CD4-positive, alpha-beta memory T cell (primary cell): ENCODE measurements at regions not wholly inside any gene's neighbourhood (a gene's known extent, or its start where the extent isn't known, plus 50 kb on each side); places are given as distances from the start of the nearest gene placed in this dataset.
A peak's percentile ranks its signal among the peaks of the same experiment; 100 is the strongest.

Experiments used
- CTCF ChIA-PET: fragments of 350-600 bp; sonication (Branson Sonifier 250); formaldehyde crosslinking; loops from one replicate; lab custom pipeline; 2021; ENCODE audit warnings: inconsistent platforms; ENCODE audit not compliant: partially characterized antibody; lab: Charles Lee
- POLR2A ChIA-PET: fragments of 350-600 bp; sonication (Branson Sonifier 250); formaldehyde crosslinking; loops from one replicate; lab custom pipeline; 2021; ENCODE audit not compliant: partially characterized antibody; lab: Charles Lee
- DNase-seq, 5 donors: peaks; one replicate each; pipeline versions ENCODE4 v3.0.0 to v3.0.0-alpha.2; 2020 to 2022; ENCODE audit warnings: mixed read lengths in 1 of 5
- H3K27ac ChIP-seq: one replicate; pipeline ENCODE4 v1.7.0; 2013; ENCODE audit warnings: low read depth, low read length
- H3K27me3 ChIP-seq: 2 replicates; pipeline ENCODE4 v1.7.0; 2013; ENCODE audit warnings: mild to moderate bottlenecking, low read length, moderate library complexity; ENCODE audit not compliant: insufficient read depth
- H3K36me3 ChIP-seq: 2 replicates; pipeline ENCODE4 v1.7.0; 2013; ENCODE audit warnings: mild to moderate bottlenecking, low read length, moderate library complexity; ENCODE audit not compliant: insufficient read depth
- H3K4me1 ChIP-seq: 2 replicates; pipeline ENCODE4 v1.7.0; 2013; ENCODE audit warnings: mild to moderate bottlenecking, low read length, moderate library complexity; ENCODE audit not compliant: insufficient read depth
- H3K4me3 ChIP-seq, 2 donors: one replicate each; pipeline ENCODE4 v1.7.0; 2013; ENCODE audit warnings: low read length in 2 of 2, mild to moderate bottlenecking in 1 of 2
- H3K9me3 ChIP-seq, 2 donors: one replicate each; pipeline ENCODE4 v1.7.0; 2013; ENCODE audit warnings: low read length in 2 of 2, control low read depth in 1 of 2; ENCODE audit not compliant: control insufficient read depth in 1 of 2
- H3K27ac Mint-ChIP-seq, 7 donors: one replicate each; pipeline ENCODE4 v1.8.0; 2020 to 2021; ENCODE audit warnings: mixed read lengths in 7 of 7, mild to moderate bottlenecking in 6 of 7, inconsistent platforms in 3 of 7, moderate library complexity in 3 of 7
- H3K27me3 Mint-ChIP-seq, 2 donors: one replicate each; pipeline ENCODE4 v1.8.0; 2020 to 2021; ENCODE audit warnings: mixed read lengths in 2 of 2
- H3K36me3 Mint-ChIP-seq, 2 donors: one replicate each; pipeline ENCODE4 v1.8.0; 2020 to 2021; ENCODE audit warnings: mixed read lengths in 2 of 2, inconsistent platforms in 1 of 2, mild to moderate bottlenecking in 1 of 2
- H3K4me1 Mint-ChIP-seq, 4 donors: one replicate each; pipeline ENCODE4 v1.8.0; 2020 to 2021; ENCODE audit warnings: mixed read lengths in 4 of 4, mild to moderate bottlenecking in 1 of 4
- H3K4me3 Mint-ChIP-seq, 8 donors: one replicate each; pipeline ENCODE4 v1.8.0; 2020 to 2021; ENCODE audit warnings: mixed read lengths in 8 of 8, mild to moderate bottlenecking in 7 of 8, moderate library complexity in 6 of 8, inconsistent platforms in 3 of 8
- H3K9me3 Mint-ChIP-seq, 8 donors: one replicate each; pipeline ENCODE4 v1.8.0; 2020 to 2021; ENCODE audit warnings: mixed read lengths in 8 of 8, mild to moderate bottlenecking in 5 of 8, inconsistent platforms in 3 of 8, moderate library complexity in 1 of 8
- intact Hi-C: fragments of 100-400 bp; cut with micrococcal nuclease; formaldehyde crosslinking; loops from one replicate; pipeline ENCODE4 v1.15.1; 2023

- H3K27ac Mint-ChIP-seq = no peak overlapping the region
- H3K4me3 Mint-ChIP-seq = no peak overlapping the region
- intact Hi-C loops = no loop called here
- ChIA-PET POLR2A (no interaction called here), CTCF (no interaction called here)
- no peaks in the 10 kb centered on the region for H3K4me1 Mint-ChIP-seq
- H3K27me3 Mint-ChIP-seq = no peaks in the 10 kb centered on the region
- Histone ChIP-seq H3K27me3 (no peaks in the 10 kb centered on the region), H3K4me3 (no peak overlapping the region), H3K27ac (no peak overlapping the region), H3K4me1 (no peaks in the 10 kb centered on the region), H3K36me3 (no peaks in the 10 kb centered on the region), H3K9me3 (no peaks in the 10 kb centered on the region)
- DNase-seq = no peak
- H3K9me3 Mint-ChIP-seq = peaks cover 0 to 4% (median under 1%) of the 10 kb centered on the region in 8 donors
- H3K36me3 Mint-ChIP-seq = no peaks in the 10 kb centered on the region
These were observed 751.7 kb upstream of the GOLIM4 start for GRCh38 chr3:168847291-168847883.

- no peak for DNase-seq
- intact Hi-C loops = no loop called here
- Mint-ChIP-seq H3K36me3 (no peaks in the 10 kb centered on the region), H3K4me3 (peak overlapping the region in 1 of 8 donors; percentile 64), H3K27ac (peak overlapping the region in 2 of 7 donors; percentile 43 to 58), H3K27me3 (no peaks in the 10 kb centered on the region), H3K4me1 (no peaks in the 10 kb centered on the region), H3K9me3 (peaks cover 0 to 3% (median 0%) of the 10 kb centered on the region in 8 donors)
- POLR2A ChIA-PET = no interaction called here
- Histone ChIP-seq H3K9me3 (no peaks in the 10 kb centered on the region), H3K27me3 (no peaks in the 10 kb centered on the region), H3K4me1 (no peaks in the 10 kb centered on the region), H3K4me3 (no peak overlapping the region), H3K36me3 (no peaks in the 10 kb centered on the region), H3K27ac (no peak overlapping the region)
- CTCF ChIA-PET = no interaction called here
These were observed 749.3 kb upstream of the GOLIM4 start for GRCh38 chr3:168844894-168845482.

GRCh38 chr3:168844472-168844871, 748.7 kb upstream of the GOLIM4 start:
- no peaks in the 10 kb centered on the region for H3K4me1 Mint-ChIP-seq
- H3K36me3 Mint-ChIP-seq = no peaks in the 10 kb centered on the region
- no peak overlapping the region for H3K4me3 Mint-ChIP-seq
- Histone ChIP-seq H3K9me3 (no peaks in the 10 kb centered on the region), H3K4me1 (no peaks in the 10 kb centered on the region), H3K36me3 (no peaks in the 10 kb centered on the region), H3K27ac (no peak overlapping the region), H3K27me3 (no peaks in the 10 kb centered on the region), H3K4me3 (no peak overlapping the region)
- CTCF ChIA-PET = no interaction called here
- no peak for DNase-seq
- H3K27me3 Mint-ChIP-seq = no peaks in the 10 kb centered on the region
- H3K27ac Mint-ChIP-seq = no peak overlapping the region
- POLR2A ChIA-PET = no interaction called here
- H3K9me3 Mint-ChIP-seq = peaks cover 0 to 3% (median 0%) of the 10 kb centered on the region in 8 donors
- intact Hi-C loops = no loop called here

- CTCF ChIA-PET = no interaction called here
- no peaks in the 10 kb centered on the region for H3K36me3 Mint-ChIP-seq
- Histone ChIP-seq H3K9me3 (no peaks in the 10 kb centered on the region), H3K36me3 (no peaks in the 10 kb centered on the region), H3K4me1 (no peaks in the 10 kb centered on the region), H3K27ac (no peak overlapping the region), H3K27me3 (no peaks in the 10 kb centered on the region), H3K4me3 (no peak overlapping the region)
- H3K4me1 Mint-ChIP-seq = no peaks in the 10 kb centered on the region
- H3K4me3 Mint-ChIP-seq = no peak overlapping the region
- POLR2A ChIA-PET = no interaction called here
- H3K27me3 Mint-ChIP-seq = no peaks in the 10 kb centered on the region
- no peak for DNase-seq
- intact Hi-C loops = no loop called here
- peaks cover 0 to 2% (median 0%) of the 10 kb centered on the region in 8 donors for H3K9me3 Mint-ChIP-seq
- no peak overlapping the region for H3K27ac Mint-ChIP-seq
These were observed 747.8 kb upstream of the GOLIM4 start for GRCh38 chr3:168843481-168843880.

GRCh38 chr3:168839653-168840052, 743.9 kb upstream of the GOLIM4 start:
- no peak overlapping the region for H3K27ac ChIP-seq
- no peaks in the 10 kb centered on the region for H3K4me1 ChIP-seq
- no peak overlapping the region for H3K4me3 ChIP-seq
- Mint-ChIP-seq H3K9me3 (peaks cover 0 to 5% (median 0%) of the 10 kb centered on the region in 8 donors), H3K36me3 (no peaks in the 10 kb centered on the region), H3K4me3 (no peak overlapping the region), H3K4me1 (no peaks in the 10 kb centered on the region), H3K27ac (no peak overlapping the region), H3K27me3 (no peaks in the 10 kb centered on the region)
- CTCF ChIA-PET = no interaction called here
- H3K27me3 ChIP-seq = no peaks in the 10 kb centered on the region
- intact Hi-C loops = no loop called here
- DNase-seq = no peak
- H3K9me3 ChIP-seq = no peaks in the 10 kb centered on the region
- H3K36me3 ChIP-seq = no peaks in the 10 kb centered on the region
- POLR2A ChIA-PET = no interaction called here

- DNase-seq = no peak
- Mint-ChIP-seq H3K9me3 (peaks cover 0 to 7% (median 3%) of the 10 kb centered on the region in 8 donors), H3K4me1 (no peaks in the 10 kb centered on the region), H3K4me3 (no peak overlapping the region), H3K36me3 (no peaks in the 10 kb centered on the region), H3K27me3 (no peaks in the 10 kb centered on the region), H3K27ac (no peak overlapping the region)
- no peaks in the 10 kb centered on the region for H3K36me3 ChIP-seq
- no peaks in the 10 kb centered on the region for H3K27me3 ChIP-seq
- no peaks in the 10 kb centered on the region for H3K4me1 ChIP-seq
- ChIA-PET POLR2A (no interaction called here), CTCF (no interaction called here)
- H3K9me3 ChIP-seq = no peaks in the 10 kb centered on the region
- H3K4me3 ChIP-seq = no peak overlapping the region
- intact Hi-C loops = no loop called here
- H3K27ac ChIP-seq = no peak overlapping the region
These were observed 738.8 kb upstream of the GOLIM4 start for GRCh38 chr3:168834558-168834957.

GRCh38 chr3:168828943-168829342, 733.2 kb upstream of the GOLIM4 start:
- ChIA-PET CTCF (no interaction called here), POLR2A (no interaction called here)
- no peak overlapping the region for H3K4me3 ChIP-seq
- Mint-ChIP-seq H3K4me1 (no peaks in the 10 kb centered on the region), H3K36me3 (no peaks in the 10 kb centered on the region), H3K27ac (no peak overlapping the region), H3K9me3 (peaks cover 0 to 7% (median 0%) of the 10 kb centered on the region in 8 donors), H3K4me3 (no peak overlapping the region), H3K27me3 (no peaks in the 10 kb centered on the region)
- H3K27me3 ChIP-seq = no peaks in the 10 kb centered on the region
- no peak overlapping the region for H3K27ac ChIP-seq
- intact Hi-C loops = no loop called here
- DNase-seq = no peak
- H3K36me3 ChIP-seq = no peaks in the 10 kb centered on the region
- H3K4me1 ChIP-seq = no peaks in the 10 kb centered on the region
- no peaks in the 10 kb centered on the region for H3K9me3 ChIP-seq
